Coronary artery (tissue), 2 donors: ENCODE measurements at regions not wholly inside any gene's neighbourhood (a gene's known extent, or its start where the extent isn't known, plus 50 kb on each side); places are given as distances from the start of the nearest gene placed in this dataset.

Experiments used
- DNase-seq: peaks from one replicate; pipeline ENCODE4 v3.0.0-alpha.2; 2017; ENCODE audit warnings: low spot score
- H3K27ac ChIP-seq, 2 donors: fragments of 200-600 bp; sonication (generic); one replicate each; pipeline ENCODE4 v1.5.1; 2016 to 2019
- H3K4me3 ChIP-seq: fragments of 200-600 bp; sonication (generic); 2 replicates; pipeline ENCODE4 v1.5.1; 2016; ENCODE audit warnings: mild to moderate bottlenecking, moderate library complexity
- TF ChIP-seq, protein P1 (sequence below): fragments of 200-600 bp; sonication (generic); IDR thresholded peaks from one replicate; pipeline ENCODE4 v1.5.1; 2019; ENCODE audit warnings: antibody characterized with exemption

DNA sequence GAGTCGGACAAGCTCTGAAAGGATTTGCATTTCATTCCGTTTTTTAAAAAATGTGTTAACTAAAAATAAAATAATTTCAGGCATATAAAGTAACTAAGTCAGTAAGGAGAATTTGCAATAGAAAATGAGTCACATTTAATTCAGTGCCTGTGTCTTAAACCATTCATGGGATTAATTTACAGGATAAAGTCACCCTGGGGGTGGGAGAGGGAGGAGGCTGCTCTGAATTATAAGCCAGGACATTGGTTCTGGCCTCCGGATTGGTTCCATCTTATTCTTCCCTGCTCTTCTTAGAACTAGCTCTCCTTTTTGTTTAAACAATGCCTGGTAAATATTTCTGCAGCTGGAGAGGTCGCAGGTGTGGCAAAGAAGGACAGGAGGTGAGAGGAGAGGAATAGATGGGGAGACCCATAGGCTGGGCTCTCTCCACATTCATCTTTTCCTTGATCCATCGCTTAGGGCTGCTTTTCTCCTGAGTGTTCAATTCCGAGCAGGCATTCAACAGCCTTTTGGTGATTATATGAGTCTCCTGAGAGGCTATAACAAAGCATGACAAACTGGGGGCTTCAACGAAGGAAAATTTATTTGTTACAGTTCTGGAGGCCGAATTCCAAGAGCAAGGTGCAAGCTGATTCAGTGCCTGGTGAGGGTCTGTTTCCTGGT, 319.2 kb downstream of the PHKB start:
- TF ChIP-seq, protein P1, sequence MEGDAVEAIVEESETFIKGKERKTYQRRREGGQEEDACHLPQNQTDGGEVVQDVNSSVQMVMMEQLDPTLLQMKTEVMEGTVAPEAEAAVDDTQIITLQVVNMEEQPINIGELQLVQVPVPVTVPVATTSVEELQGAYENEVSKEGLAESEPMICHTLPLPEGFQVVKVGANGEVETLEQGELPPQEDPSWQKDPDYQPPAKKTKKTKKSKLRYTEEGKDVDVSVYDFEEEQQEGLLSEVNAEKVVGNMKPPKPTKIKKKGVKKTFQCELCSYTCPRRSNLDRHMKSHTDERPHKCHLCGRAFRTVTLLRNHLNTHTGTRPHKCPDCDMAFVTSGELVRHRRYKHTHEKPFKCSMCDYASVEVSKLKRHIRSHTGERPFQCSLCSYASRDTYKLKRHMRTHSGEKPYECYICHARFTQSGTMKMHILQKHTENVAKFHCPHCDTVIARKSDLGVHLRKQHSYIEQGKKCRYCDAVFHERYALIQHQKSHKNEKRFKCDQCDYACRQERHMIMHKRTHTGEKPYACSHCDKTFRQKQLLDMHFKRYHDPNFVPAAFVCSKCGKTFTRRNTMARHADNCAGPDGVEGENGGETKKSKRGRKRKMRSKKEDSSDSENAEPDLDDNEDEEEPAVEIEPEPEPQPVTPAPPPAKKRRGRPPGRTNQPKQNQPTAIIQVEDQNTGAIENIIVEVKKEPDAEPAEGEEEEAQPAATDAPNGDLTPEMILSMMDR: no peak
- Histone ChIP-seq H3K27ac (no peak overlapping the region), H3K4me3 (no peak overlapping the region)
- DNase-seq: no peak

DNA sequence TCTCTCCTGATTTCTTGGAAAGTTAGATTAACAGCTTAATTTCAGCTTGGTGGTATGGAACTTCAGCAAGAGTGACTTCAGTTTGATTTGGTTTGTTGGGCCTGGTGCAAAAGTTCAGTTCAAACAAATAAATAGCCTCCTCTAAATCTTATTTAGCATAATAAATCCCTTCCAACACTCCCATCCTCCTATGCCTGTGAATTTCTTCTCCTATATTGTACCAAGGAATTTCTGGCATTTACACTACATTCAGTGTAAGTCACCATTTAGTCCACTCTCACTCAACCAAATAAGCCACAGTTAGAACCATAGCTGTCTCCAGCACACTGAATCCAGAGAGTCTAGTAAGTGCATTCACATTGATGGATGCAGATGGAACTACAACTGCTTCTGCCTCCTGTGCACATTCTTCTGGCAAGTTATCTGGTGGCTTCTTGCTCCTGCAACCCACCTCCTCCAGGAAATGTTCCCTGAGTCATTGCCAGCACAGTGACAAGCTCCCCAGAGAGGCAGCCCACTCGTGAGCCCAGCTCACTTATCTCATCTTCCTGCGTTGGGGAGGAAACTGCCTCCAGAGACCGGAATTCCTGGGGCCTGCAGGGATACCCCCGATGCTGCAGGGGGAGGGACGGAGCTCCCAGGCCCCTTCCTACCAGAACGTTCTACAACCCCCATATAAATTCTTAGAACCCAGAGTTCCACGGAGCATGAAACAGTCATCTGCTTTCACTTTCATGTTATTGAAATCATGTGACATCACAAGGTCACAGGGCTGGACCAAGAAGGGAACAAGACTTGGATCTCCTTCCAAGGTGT, 318.3 kb downstream of the PHKB start:
- peak overlapping the region; percentile 64 for H3K4me3 ChIP-seq
- H3K27ac ChIP-seq: no peak overlapping the region
- DNase-seq: no peak
- TF ChIP-seq, protein P1: no peak

DNA sequence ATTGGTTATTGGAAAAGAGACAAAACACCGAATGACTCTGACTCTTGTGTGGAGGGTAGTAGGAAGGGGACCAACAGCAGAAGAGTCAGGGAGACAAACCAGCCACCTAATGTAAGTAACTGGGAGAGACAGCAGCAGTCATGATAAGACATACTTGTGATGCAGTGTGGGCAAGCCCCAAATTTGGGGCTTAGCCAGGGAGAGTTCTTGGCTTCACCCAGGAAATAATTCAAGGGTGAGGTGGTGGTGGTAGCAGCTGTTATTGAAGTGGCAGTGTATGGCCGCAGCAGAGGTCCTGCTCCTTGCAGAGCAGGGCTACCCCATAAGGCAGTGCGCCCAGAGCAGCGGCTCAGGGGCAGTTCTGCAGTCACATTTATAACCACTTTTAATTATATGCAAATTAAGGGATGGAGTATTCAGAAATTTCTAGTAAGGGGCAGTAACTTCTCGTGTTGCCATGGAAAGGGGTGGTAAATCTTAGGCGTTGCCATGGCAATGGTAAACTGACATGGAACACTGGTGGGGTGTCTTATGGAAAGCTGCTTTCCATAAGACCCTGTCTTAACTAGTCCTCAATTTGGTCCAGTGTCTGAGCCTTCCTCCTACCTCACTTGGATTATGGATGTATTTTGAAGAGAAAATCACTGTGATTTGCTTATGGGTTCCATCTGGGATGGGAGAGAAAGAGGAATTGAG, 317.1 kb downstream of the PHKB start:
- Histone ChIP-seq H3K27ac (no peak overlapping the region), H3K4me3 (no peak overlapping the region)
- DNase-seq: no peak
- TF ChIP-seq, protein P1: no peak

DNA sequence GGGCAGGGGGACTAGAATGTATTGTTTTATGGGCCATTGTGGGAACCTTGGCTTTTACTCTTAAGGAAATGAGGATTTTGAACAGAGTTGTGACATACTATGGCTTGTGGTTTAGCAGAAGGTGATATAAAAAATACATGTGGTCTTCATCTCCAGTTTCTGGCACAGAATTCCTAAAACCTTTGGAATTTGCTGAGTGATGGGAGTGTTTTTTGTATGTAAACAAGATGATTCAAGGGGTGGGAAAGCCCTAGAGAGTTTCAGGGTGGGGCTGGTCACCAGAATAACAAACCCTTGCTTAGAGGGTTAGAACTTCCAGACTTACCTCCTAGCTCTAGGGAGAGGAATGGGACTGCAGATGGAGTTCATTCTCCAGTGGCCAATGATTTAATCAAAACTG, 316.1 kb downstream of the PHKB start:
- DNase-seq: no peak
- Histone ChIP-seq H3K27ac (no peak overlapping the region), H3K4me3 (no peak overlapping the region)
- TF ChIP-seq, protein P1: no peak

DNA sequence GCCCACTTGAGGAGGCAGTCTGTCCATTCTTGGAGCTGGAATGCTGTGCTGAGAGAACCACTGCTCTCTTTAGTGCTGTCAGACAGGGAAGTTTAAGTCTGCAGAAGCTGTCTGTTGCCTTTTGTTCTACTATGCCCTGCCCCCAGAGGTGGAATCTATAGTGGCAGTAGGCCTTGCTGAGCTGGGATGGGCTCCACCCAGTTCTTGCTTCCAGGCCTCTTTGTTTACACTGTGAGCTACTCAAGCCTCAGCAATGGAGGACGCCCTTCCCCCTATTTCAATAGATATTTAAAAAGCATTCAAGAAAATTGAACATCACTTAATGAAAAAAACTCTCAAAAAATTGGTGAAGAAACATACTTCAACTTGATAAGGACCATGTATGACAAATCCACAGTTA, 313.5 kb downstream of the PHKB start:
- DNase-seq: no peak
- no peak overlapping the region for H3K4me3 ChIP-seq
- H3K27ac ChIP-seq: no peak overlapping the region
- TF ChIP-seq, protein P1: no peak

DNA sequence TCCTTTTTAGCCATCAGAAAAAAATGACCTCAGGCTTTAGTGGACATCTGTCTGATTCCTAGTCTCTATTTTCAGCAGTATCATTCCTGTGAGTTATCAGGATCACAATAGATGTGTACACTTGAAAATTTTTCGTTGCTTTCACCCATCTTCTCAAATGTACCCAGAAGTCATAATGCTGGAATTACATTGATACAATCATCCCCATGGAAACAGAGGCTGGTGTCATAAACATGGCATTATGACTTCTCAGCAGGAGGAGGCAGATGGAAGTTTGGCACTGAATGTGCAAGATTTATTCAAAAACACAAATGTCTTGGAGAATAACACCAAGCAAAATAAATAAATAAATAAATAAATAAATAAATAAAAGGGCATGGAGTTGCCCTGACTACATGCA, 292.5 kb downstream of the PHKB start:
- no peak for DNase-seq
- Histone ChIP-seq H3K4me3 (no peak overlapping the region), H3K27ac (no peak overlapping the region)
- TF ChIP-seq, protein P1: no peak
